H1 (cell line): ENCODE measurements at regions not wholly inside any gene's neighbourhood (a gene's known extent, or its start where the extent isn't known, plus 50 kb on each side); places are given as distances from the start of the nearest gene placed in this dataset.

Experiments used
- BRCA1 ChIP-seq: IDR thresholded peaks from 2 replicates; pipeline ENCODE4 v1.6.1; 2012; ENCODE audit warnings: low read depth, low read length, improper control_type of control experiment
- CEBPB ChIP-seq: IDR thresholded peaks from 2 replicates; pipeline ENCODE4 v1.6.1; 2012; ENCODE audit warnings: low read depth, low read length
- CHD7 ChIP-seq: fragments of 300-600 bp; sonication (generic); IDR thresholded peaks from 2 replicates; pipeline ENCODE4 v1.7.1; 2012; ENCODE audit warnings: low read length, moderate library complexity, mild to moderate bottlenecking, inconsistent platforms; ENCODE audit not compliant: insufficient replicate concordance
- EGR1 ChIP-seq: IDR thresholded peaks from 2 replicates; pipeline ENCODE4 v1.6.1; 2011; ENCODE audit warnings: low read depth, low read length, borderline replicate concordance
- GTF2F1 ChIP-seq: IDR thresholded peaks from 2 replicates; pipeline ENCODE4 v1.6.1; 2012; ENCODE audit warnings: low read depth, low read length, improper control_type of control experiment, borderline replicate concordance
- KDM1A ChIP-seq: fragments of 200-600, 300-600 bp; sonication (generic); IDR thresholded peaks from 2 replicates; pipeline ENCODE4 v1.7.1; 2016; ENCODE audit warnings: mild to moderate bottlenecking, low read length, borderline replicate concordance
- RNF2 ChIP-seq: fragments of 200-900, 300-1000 bp; sonication (generic); IDR thresholded peaks from 2 replicates; pipeline ENCODE4 v1.7.1; 2016; ENCODE audit warnings: borderline replicate concordance, low read depth, mild to moderate bottlenecking, antibody characterized with exemption, low read length; ENCODE audit not compliant: poor library complexity, severe bottlenecking; ENCODE audit errors: missing control alignments
- SP2 ChIP-seq: IDR thresholded peaks from 2 replicates; pipeline ENCODE4 v1.6.1; 2012; ENCODE audit warnings: mild to moderate bottlenecking, low read length, inconsistent platforms
- TAF7 ChIP-seq: optimal IDR thresholded peaks from 2 replicates; pipeline ENCODE3; 2011; ENCODE audit warnings: low read depth, mild to moderate bottlenecking, inconsistent platforms, low read length, moderate library complexity, borderline replicate concordance
- TF ChIP-seq, protein P1 (sequence below): IDR thresholded peaks from 2 replicates; pipeline ENCODE4 v1.6.1; 2011; ENCODE audit warnings: low read depth, mild to moderate bottlenecking, low read length; ENCODE audit not compliant: insufficient read depth

- TF ChIP-seq CHD7 (no peak), GTF2F1 (no peak), KDM1A (no peak), CEBPB (no peak), SP2 (no peak), EGR1 (no peak), RNF2 (no peak), BRCA1 (no peak), TAF7 (no peak)
- TF ChIP-seq, protein P1, sequence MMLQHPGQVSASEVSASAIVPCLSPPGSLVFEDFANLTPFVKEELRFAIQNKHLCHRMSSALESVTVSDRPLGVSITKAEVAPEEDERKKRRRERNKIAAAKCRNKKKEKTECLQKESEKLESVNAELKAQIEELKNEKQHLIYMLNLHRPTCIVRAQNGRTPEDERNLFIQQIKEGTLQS = no peak
Measured at GRCh38 chr2:199055336-199055735, 402.4 kb downstream of the SATB2 start (continued).
